Kidney (tissue), 13 donors: ENCODE measurements at regions not wholly inside any gene's neighbourhood (a gene's known extent, or its start where the extent isn't known, plus 50 kb on each side); places are given as distances from the start of the nearest gene placed in this dataset.

Experiments used
- DNase-seq, 5 donors: peaks; one replicate each; pipeline ENCODE4 v3.0.0-alpha.2; 2013 to 2020
- FAIRE-seq: peaks from 2 replicates; lab custom pipeline; 2012; peaks lifted over from hg19 to GRCh38; lab: Jason Lieb, UNC
- H3K27ac ChIP-seq, 2 donors: one replicate each; pipeline ENCODE4 v1.7.0; 2013; ENCODE audit warnings: low read depth in 2 of 2, low read length in 2 of 2, inconsistent platforms in 1 of 2
- H3K27me3 ChIP-seq: one replicate; pipeline ENCODE4 v1.7.1; 2013; ENCODE audit warnings: low read length, inconsistent platforms; ENCODE audit not compliant: control insufficient read depth, insufficient read depth
- H3K36me3 ChIP-seq, 3 donors: one replicate each; pipeline versions ENCODE4 v1.7.0 to v1.7.1; 2013; ENCODE audit warnings: low read length in 3 of 3, control low read depth in 1 of 3, inconsistent platforms in 1 of 3; ENCODE audit not compliant: insufficient read depth in 3 of 3, control insufficient read depth in 2 of 3
- H3K4me1 ChIP-seq, 3 donors: one replicate each; pipeline versions ENCODE4 v1.7.0 to v1.7.1; 2013; ENCODE audit warnings: low read length in 3 of 3, inconsistent platforms in 1 of 3, low read depth in 1 of 3; ENCODE audit not compliant: control insufficient read depth in 2 of 3, insufficient read depth in 2 of 3
- H3K4me3 ChIP-seq, 3 donors: one replicate each; pipeline versions ENCODE4 v1.7.0 to v1.8.1; 2013; ENCODE audit warnings: low read length in 3 of 3, control low read depth in 1 of 3, inconsistent platforms in 1 of 3
- H3K9ac ChIP-seq, 3 donors: one replicate each; pipeline versions ENCODE4 v1.7.0 to v1.7.1; 2013; ENCODE audit warnings: low read length in 3 of 3, control low read depth in 1 of 3, inconsistent platforms in 1 of 3
- H3K9me3 ChIP-seq, 3 donors: one replicate each; pipeline versions ENCODE4 v1.7.0 to v1.7.1; 2013; ENCODE audit warnings: low read length in 3 of 3, control low read depth in 1 of 3, inconsistent platforms in 1 of 3; ENCODE audit not compliant: control insufficient read depth in 2 of 3, insufficient read depth in 1 of 3
- CTCF ChIP-seq: IDR thresholded peaks from 3 replicates; pipeline ENCODE4 v1.5.1; 2012; ENCODE audit warnings: mild to moderate bottlenecking, moderate library complexity, borderline replicate concordance; ENCODE audit not compliant: insufficient read depth; ENCODE audit errors: extremely low read depth
- intact Hi-C: fragments of 100-400 bp; cut with DNase I; formaldehyde crosslinking; loops from one replicate; pipeline ENCODE4 v1.11.1; 2022
- donor health status: control.
- donor health status: control.
- donor health status: control.
- donor health status: control.
- donor health status: control.
- donor health status: DM: yes; HTN: yes; CAD: no.
- donor health status: Normal renal cell carcinoma (clear cell type).

- FAIRE-seq (no peak), DNase-seq (peak in 3 of 5 donors; percentile 52 to 76 (median 52))
- TF ChIP-seq CTCF, result peak; percentile 66
- intact Hi-C loops, result no loop called here
- Histone ChIP-seq H3K4me3 (no peak overlapping the region), H3K27ac (no peak overlapping the region), H3K27me3 (no peaks in the 10 kb centered on the region), H3K36me3 (no peaks in the 10 kb centered on the region), H3K9ac (no peak overlapping the region), H3K9me3 (no peaks in the 10 kb centered on the region), H3K4me1 (peaks cover 0 to 9% (median 0%) of the 10 kb centered on the region in 3 donors)
These were observed 294.2 kb downstream of the ZNF536 start for GRCh38 chr19:30666301-30666803.

GRCh38 chr19:30665449-30665848 is 293.3 kb downstream of the ZNF536 start:
- DNase-seq (no peak), FAIRE-seq (no peak)
- H3K4me1 ChIP-seq, result peaks cover 0 to 9% (median 0%) of the 10 kb centered on the region in 3 donors

GRCh38 chr19:30663611-30664174 is 291.5 kb downstream of the ZNF536 start:
- no peak for TF ChIP-seq CTCF

More at GRCh38 chr19:30665449-30665848, 293.3 kb downstream of the ZNF536 start:
- Histone ChIP-seq H3K27ac (no peak overlapping the region), H3K4me3 (no peak overlapping the region), H3K9ac (no peak overlapping the region), H3K36me3 (no peaks in the 10 kb centered on the region), H3K9me3 (no peaks in the 10 kb centered on the region), H3K27me3 (no peaks in the 10 kb centered on the region)
- intact Hi-C loops, result no loop called here
- no peak for TF ChIP-seq CTCF

More at GRCh38 chr19:30663611-30664174, 291.5 kb downstream of the ZNF536 start:
- Histone ChIP-seq H3K9me3 (no peaks in the 10 kb centered on the region), H3K4me1 (peaks cover 0 to 9% (median 0%) of the 10 kb centered on the region in 3 donors), H3K27me3 (no peaks in the 10 kb centered on the region), H3K9ac (no peak overlapping the region), H3K27ac (no peak overlapping the region), H3K36me3 (no peaks in the 10 kb centered on the region), H3K4me3 (no peak overlapping the region)
- DNase-seq (no peak), FAIRE-seq (no peak)
- intact Hi-C loops, result no loop called here
